B cell (primary cell): ENCODE measurements at regions not wholly inside any gene's neighbourhood (a gene's known extent, or its start where the extent isn't known, plus 50 kb on each side); places are given as distances from the start of the nearest gene placed in this dataset.

Source experiments
- CTCF ChIP-seq: fragments of 200-600 bp; IDR thresholded peaks from one replicate; pipeline ENCODE4 v1.8.0; 2022; ENCODE audit warnings: antibody characterized with exemption, mild to moderate bottlenecking
- EZH2 ChIP-seq: IDR thresholded peaks from 2 replicates; pipeline ENCODE4 v1.6.1; 2012; ENCODE audit warnings: borderline replicate concordance, low read depth, mild to moderate bottlenecking, moderate library complexity, low read length; ENCODE audit not compliant: insufficient read depth, poor library complexity, severe bottlenecking

GRCh38 chr18:40897884-40898283 is 1057.2 kb upstream of the PIK3C3 start:
- no peak for TF ChIP-seq CTCF
- no peak for TF ChIP-seq EZH2
